GM21381 (cell line): ENCODE measurements at regions not wholly inside any gene's neighbourhood (a gene's known extent, or its start where the extent isn't known, plus 50 kb on each side); places are given as distances from the start of the nearest gene placed in this dataset.

Experiments used
- ATAC-seq: cut with Tn5 transposase; IDR thresholded peaks from one replicate; pipeline ENCODE4 v1.9.1; 2021; ENCODE audit warnings: mild to moderate bottlenecking, moderate library complexity; ENCODE audit not compliant: unreplicated experiment

DNA sequence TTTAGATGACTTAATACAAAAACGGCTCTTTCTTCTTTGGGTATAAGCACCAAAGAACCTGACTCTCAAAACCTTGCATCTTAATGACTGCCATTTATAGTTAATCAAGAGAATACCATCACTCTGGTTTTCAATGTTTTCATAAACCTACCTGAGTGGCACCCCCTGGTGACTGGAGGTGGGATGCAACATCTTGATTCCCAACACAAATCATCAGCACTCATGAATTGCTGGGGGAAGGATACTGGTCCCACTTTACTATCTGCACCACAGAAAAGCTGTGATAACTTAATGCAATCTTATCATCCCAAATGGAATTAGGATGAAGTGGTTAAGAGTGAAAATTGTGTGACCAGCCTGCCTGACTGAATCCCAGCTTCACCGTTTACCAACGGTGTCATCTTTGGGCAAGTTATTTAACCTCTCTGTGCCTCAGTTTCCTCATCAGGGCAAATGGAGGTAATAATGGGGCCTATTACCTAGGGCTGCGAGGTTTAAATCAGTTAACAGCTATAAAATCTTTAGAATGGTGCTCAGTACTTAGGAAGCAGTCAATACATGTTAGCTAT lies 366.4 kb downstream of the KLF12 start:
- ATAC-seq = no peak

GRCh38 chr13:73767191-73767741 lies 366.9 kb downstream of the KLF12 start:
- no peak for ATAC-seq

DNA sequence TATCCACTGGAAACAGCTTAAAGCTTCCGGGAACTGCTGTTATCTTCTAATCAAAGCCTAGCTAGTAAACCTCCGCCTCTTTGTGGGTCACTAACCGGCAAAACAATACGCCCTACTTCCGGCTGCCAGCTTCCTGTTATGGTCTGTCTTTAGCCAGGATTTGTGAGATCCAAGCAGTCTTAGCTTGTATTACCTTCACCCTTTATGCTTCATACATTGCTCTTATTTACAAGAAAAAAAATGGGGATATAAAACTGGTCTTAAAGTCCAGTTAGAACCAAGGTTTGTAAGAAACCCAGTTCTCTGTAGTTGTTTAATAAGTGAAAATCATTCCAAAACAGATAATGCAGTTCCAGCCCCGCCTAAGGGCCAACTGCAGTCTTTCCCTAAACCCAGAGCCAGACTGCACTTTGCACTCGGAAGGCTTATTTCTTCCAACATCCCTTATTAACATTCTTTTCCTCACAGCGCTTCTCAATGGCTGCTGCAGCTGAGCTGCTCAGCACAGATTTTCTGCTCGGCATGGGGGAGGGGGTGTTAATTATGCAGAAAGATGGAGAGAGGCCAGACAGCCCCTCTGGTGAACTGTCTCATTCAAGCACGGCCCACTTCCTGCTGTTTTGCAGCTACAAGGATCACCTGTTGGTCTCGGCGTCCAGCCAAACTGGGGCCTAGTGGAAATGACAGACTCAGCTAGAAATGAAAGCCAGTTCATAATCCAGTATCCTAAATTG lies 368.4 kb downstream of the KLF12 start:
- ATAC-seq = peak; percentile 61

DNA sequence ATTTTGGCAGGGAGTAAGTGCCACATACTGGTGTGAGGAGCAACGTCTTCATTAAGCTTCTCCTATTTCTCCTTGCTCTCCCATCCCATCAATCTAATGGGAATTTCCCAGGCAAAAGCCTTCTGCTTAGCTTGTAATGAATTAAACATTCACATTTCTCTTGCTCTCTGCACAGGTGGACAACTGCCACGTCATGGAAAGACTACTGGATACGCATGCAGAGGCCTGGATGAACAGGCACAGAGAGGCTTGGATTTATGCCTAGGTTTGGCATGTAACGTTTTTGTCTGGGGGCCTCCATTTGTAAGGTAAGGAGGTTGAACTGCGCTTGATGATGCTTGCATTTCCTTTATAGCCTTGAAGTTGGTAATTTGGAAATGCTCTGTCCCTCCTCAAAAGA lies 374.8 kb downstream of the KLF12 start:
- no peak for ATAC-seq

- no peak for ATAC-seq
These were observed 376.5 kb downstream of the KLF12 start for GRCh38 chr13:73757481-73758233.

- peak; percentile 84 for ATAC-seq
These were observed 379.4 kb downstream of the KLF12 start for GRCh38 chr13:73754727-73755292.

DNA sequence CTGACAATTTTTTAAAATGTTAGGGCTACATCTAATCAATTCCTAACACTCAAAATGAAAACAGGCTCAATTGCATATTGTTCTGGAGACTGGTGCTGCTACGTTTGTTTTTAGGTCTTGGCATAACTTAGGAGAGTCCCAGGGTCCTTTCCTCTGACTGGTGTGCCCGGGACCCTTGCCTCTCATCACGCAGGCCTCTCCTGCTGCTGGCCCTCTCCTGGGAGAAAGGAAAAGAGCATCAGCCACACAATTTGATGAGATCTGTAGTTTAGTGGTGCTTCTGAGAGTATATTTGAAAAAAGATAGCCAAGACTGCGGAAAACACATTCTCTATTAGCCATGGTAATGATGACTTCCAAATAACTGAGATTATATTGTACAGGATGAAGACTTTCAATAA lies 380.0 kb downstream of the KLF12 start:
- no peak for ATAC-seq

DNA sequence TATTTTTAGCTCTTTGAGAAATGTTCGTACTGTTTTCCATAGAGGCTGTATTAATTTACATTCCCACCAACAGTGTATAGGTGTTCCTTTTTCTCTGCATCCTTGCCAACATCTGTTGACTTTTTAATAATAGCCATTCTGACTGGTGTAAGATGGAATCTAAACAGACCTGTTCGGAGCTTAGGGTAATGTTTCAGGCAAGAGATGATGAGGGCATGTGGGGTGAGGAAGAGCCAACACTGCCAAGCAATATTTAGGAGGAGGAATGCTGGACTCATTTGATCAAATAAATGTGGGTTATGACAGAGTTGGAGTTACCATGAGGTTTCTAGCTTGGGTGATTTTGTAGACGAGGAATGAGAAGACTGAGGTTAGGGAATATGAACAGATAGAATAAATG lies 382.9 kb downstream of the KLF12 start:
- no peak for ATAC-seq

DNA sequence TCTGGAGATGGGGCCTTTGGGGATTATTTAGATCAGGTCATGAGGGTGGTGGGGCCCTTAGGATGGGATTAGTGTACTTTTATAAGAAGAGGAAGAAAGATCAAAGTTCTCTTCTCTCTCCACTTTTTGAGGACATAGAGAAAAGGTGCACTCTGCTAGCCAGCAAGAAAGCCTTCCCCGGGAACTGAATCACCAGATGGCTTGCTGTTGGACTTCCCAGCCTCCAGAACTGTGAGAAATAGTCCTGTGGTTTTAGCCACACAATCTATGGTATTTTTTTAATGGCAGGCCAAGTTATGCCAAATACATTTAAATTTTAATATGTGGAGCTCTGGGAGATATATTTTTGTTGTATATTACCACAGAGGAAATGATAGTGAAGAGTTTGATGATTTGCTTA lies 385.8 kb downstream of the KLF12 start:
- no peak for ATAC-seq

DNA sequence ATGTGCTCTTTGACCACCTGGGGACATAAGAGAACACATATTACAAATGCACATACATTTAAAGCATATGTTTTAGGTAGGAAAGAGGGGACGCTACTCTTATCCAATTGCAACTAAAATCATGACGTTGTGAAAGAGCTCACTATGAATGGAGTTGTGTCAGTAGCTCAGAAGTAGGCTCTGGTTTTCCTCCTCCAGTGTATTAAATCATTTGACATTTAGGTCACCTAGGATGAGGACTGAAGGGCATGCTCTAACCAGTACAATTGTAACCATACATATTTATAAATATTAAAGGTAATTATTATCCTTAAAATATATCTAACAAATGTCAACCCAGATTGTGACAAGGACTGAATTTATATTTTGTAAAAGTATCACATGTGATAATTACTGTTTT lies 389.0 kb downstream of the KLF12 start:
- ATAC-seq = no peak

DNA sequence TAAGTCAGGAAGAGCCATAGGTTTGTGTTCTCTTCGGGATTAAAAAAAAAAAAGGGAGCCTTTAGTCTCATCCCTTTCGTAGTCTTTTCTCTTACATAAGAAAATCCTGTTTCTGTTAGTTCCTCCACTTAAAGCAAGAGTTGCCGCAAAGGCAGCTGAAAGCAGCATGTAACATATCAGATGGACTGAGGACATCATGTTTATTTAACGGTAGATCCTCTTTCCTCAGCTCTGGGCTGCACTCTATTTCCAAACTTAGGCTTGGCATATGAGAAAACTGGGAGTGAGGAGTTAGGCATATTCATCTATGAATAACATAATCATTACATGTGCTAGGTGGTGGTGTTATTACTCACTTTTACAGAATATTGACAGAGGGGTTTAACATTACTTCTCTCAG lies 391.2 kb downstream of the KLF12 start:
- ATAC-seq = no peak

DNA sequence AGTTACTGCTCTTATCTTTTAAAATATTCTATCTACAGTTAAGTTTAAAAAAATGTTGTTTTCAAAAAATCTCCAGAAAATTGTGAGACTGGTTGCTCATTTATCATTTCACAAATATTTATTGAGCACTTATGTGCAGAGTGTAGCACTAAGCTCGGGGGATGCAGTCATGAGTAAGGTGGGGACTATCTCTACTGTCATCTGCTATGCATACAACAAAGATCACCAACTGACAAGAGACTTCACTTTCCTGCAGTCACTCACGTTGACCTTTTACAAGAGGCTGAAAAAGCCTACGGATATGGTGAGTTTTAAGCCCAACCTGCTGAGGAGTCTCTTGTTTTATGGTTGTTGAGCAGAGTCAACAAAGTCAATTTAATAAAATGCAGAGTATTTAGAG lies 392.5 kb downstream of the KLF12 start:
- ATAC-seq = no peak

DNA sequence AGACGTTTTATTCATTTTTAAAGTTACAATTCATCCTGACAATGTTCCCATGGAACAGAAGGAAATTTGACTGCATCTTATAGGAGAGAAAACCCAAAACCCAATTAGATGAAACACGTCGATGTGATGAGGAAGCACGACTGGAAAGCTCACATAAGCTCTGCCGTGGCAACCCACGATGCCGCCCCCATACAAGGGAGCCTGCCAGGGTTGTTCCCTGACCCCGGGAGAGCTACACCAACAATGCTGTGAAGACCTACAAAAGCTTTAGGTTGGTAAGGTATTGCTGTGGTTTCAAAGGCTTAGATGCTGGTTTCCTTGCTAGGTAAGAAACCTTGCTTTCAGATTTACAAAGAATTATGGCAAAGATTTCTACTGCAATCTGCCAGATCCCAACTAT lies 393.1 kb downstream of the KLF12 start:
- no peak for ATAC-seq

DNA sequence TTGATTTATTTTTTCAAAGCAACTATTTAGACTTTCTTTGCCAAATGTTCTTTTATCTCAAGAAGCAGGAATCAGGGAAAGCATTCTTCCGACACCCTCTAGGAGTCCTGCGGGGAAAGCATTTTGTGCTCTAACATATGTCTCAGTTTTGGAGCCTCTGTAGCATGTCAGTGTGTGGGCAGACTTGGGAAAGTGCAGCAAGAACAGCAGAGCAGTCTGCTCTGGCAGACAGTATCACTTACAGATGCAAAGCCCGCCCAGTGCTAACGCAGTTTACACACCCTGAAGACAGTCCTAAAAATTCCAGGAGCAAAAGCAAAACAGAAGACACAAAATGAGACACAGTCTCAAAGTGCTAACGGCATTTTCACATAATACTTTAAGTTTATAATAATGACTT lies 393.5 kb downstream of the KLF12 start:
- no peak for ATAC-seq

GRCh38 chr13:73739394-73739793 lies 394.8 kb downstream of the KLF12 start:
- ATAC-seq = no peak

DNA sequence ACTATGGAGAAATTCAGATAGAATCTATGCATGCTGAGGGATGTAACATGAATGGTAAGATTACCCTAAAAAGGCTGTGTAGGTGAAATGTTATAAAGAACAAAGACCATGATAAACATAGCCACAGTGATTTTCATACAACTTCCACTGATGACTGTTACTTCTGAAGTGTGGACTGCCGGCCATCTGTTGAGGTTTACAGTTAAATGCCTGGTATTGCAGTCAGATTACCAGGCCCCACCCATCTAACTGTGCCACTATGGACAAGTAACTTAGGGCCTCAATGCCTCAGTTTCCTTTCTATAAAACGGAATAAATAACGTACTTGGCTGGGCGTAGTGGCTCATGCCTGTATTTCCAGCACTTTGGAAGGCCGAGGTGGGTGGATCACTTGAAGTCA lies 395.6 kb downstream of the KLF12 start:
- ATAC-seq = no peak

DNA sequence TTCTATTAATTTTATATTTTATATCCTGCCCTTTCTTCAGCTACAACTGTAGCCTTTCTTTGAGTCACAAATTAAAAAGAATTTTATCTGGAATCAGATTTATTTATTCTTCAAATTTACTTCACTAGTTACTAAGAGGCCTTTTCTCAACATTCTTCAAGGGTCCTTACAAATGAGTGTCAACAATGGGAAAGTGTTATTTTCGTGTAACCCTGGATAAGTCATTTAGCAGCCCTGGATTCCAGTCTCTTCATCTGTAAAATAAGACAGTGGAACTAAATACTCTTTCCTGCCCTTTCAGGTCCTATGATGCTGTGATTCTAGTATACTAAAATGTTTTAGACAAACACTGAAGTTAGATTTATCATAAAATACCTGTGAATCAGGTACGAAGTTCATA lies 397.0 kb downstream of the KLF12 start:
- no peak for ATAC-seq

GRCh38 chr13:73733706-73734105 lies 400.5 kb downstream of the KLF12 start:
- ATAC-seq = no peak

DNA sequence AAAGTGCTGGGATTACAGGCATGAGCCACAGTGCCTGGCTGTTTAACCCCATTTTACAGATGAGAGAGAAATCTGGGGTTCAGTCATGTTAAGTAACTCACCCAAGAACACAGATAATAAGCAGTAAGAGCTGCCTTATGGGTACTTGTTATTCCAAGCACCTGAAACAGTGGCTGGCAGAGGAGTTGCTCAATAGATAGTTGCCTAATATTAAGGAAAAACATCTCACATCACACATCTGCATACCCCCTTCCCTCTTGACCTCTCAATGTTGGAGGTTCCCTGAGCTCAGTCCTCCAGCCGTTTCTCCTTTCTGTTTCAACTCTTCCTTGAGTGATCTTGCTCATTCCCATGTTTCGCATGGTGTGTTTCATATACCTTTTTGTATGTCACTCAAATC lies 401.9 kb downstream of the KLF12 start:
- ATAC-seq = no peak

DNA sequence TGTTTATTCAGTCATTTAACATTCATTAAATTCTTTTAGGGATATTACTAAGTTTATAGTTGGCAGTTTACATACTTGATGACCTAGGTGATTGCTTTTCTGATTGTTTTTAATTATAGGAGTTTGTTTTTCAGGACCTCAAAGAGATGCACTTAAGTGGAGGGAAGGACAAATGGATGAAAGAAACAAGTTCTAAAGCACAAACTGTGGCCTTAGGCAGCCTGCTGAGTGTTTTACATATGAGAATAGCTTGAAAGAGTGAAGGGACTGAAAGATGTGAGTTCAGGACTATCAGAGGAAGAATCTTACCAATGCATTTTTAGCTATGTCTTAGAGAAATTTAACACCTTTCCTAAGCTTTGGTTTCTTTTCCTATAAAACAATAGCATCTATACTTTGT lies 402.6 kb downstream of the KLF12 start:
- no peak for ATAC-seq

DNA sequence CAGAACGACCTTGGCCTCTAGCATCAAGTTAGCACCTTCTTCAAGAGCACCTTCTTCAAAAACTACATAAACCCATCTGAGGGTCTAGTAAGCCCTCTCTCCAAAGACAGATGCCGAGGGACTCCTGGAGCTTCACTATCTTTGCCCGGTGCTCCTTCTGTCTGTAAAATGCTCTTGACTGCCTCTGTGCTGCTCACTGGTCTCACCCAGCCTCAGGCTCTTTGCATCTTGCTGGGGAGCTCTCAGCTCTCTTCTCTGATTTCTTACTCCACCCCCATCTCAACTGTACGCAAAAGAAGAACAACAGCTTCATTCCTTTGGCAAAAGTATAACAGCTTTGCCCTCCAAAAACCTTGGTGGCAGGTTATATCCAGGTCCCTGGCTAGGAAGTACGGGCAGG lies 404.2 kb downstream of the KLF12 start:
- no peak for ATAC-seq

GRCh38 chr13:73729046-73729445 lies 405.2 kb downstream of the KLF12 start:
- no peak for ATAC-seq
